Breast epithelium (tissue), 3 donors: ENCODE measurements at regions not wholly inside any gene's neighbourhood (a gene's known extent, or its start where the extent isn't known, plus 50 kb on each side); places are given as distances from the start of the nearest gene placed in this dataset.

Experiments used
- CTCF ChIP-seq, 3 donors: fragments of 450-650 bp; IDR thresholded peaks; one replicate each; pipeline ENCODE4 v1.5.1; 2016 to 2017; ENCODE audit warnings: antibody characterized with exemption in 3 of 3, mild to moderate bottlenecking in 3 of 3, moderate library complexity in 3 of 3
- POLR2AphosphoS5 ChIP-seq, 3 donors: sonication (generic); formaldehyde crosslinking; IDR thresholded peaks; one replicate each; pipeline ENCODE4 v1.6.1; 2017; ENCODE audit warnings: antibody characterized with exemption in 3 of 3

- TF ChIP-seq CTCF (IDR thresholded peaks at IDR 0.05), result no peak
- TF ChIP-seq POLR2AphosphoS5 (IDR thresholded peaks at IDR 0.05), result no peak
These were observed 61.4 kb downstream of the RHOXF2B start for GRCh38 chrX:120016068-120016441.
